ENCODE measurements at regions not wholly inside any gene's neighbourhood (a gene's known extent, or its start where the extent isn't known, plus 50 kb on each side); places are given as distances from the start of the nearest gene placed in this dataset.

- Histone ChIP-seq H3K27me3 (replicated peaks in 1 of 4; ENCODE audit: control insufficient read depth in 3 of 4, extremely low read depth in 1 of 4, insufficient read depth in 3 of 4, low read length in 3 of 4) (no peaks in the 10 kb centered on the region; a peak in 1 of 7 replicates), H4K20me1 (replicated peaks in 1 of 2; ENCODE audit: control insufficient read depth in 1 of 2, insufficient read depth in 2 of 2, low read length in 2 of 2) (no peaks in the 10 kb centered on the region), H2BK12ac (ENCODE audit: low read depth, low read length) (no peak overlapping the region), H2BK120ac (replicated peaks; ENCODE audit: low read depth, low read length) (no peak overlapping the region), H2BK15ac (ENCODE audit: low read length) (no peak overlapping the region), H3K23ac (ENCODE audit: insufficient read length) (no peak overlapping the region), H3K36me3 (ENCODE audit: control insufficient read depth in 2 of 4, insufficient read depth in 4 of 4, low read length in 3 of 4) (no peaks in the 10 kb centered on the region), H3K4me1 (replicated peaks in 1 of 4; ENCODE audit: control insufficient read depth in 3 of 4, insufficient read depth in 4 of 4, low read length in 3 of 4) (no peaks in the 10 kb centered on the region), H3K4me3 (ENCODE audit: extremely low read depth in 1 of 4, insufficient read depth in 2 of 4, low read depth in 3 of 4, low read length in 4 of 4) (no peak overlapping the region), H3K4ac (replicated peaks; ENCODE audit: insufficient read length, low read depth, low read length) (no peak overlapping the region), H4K8ac (ENCODE audit: extremely low read depth, insufficient read depth, low read length) (no peak overlapping the region; the same call in 1 of the 2 replicates), H3K79me1 (ENCODE audit: low read depth, low read length) (no peaks in the 10 kb centered on the region), H4K91ac (replicated peaks; ENCODE audit: insufficient read length, low read length) (no peak overlapping the region), H2BK5ac (ENCODE audit: low read depth, low read length) (no peak overlapping the region), H3K79me2 (ENCODE audit: control insufficient read depth in 1 of 2, insufficient read depth in 2 of 2, low read length in 2 of 2) (no peaks in the 10 kb centered on the region), H3K56ac (replicated peaks; ENCODE audit: insufficient read length, low read depth, low read length) (no peak overlapping the region), H3K18ac (ENCODE audit: extremely low read depth, low read length) (no peak overlapping the region), H3K23me2 (ENCODE audit: low read depth, low read length) (no peaks in the 10 kb centered on the region), H2AFZ (ENCODE audit: low read length) (no peak overlapping the region), H3K9me3 (ENCODE audit: insufficient read depth in 2 of 2, low read depth in 1 of 2, low read length in 1 of 2) (no peaks in the 10 kb centered on the region), H2AK5ac (ENCODE audit: low read depth, low read length) (no peak overlapping the region), H3K27ac (ENCODE audit: low read depth, low read length) (no peak overlapping the region), H4K5ac (ENCODE audit: insufficient read length, low read depth, low read length) (no peak overlapping the region), H2BK20ac (ENCODE audit: low read length) (no peak overlapping the region), H3K4me2 (ENCODE audit: insufficient read depth in 1 of 2, low read depth in 2 of 2, low read length in 2 of 2) (no peak overlapping the region), H3K9ac (replicated peaks in 1 of 4; ENCODE audit: extremely low read depth in 1 of 4, low read depth in 3 of 4, low read length in 3 of 4) (no peak overlapping the region), H3K14ac (ENCODE audit: insufficient read length) (no peak overlapping the region)
- CTCF ChIA-PET (ENCODE audit: partially characterized antibody), result interaction anchor here (0.5 kb wide), 1 partner anchor 152 kb away, joined by 3 read pairs; no protein-coding TSS in a partner anchor
- DNase-seq (ENCODE audit: low read depth in 1 of 2, low spot score in 2 of 2), result no peak
- 95% methylated on average over 5 of the region's 5 CpGs; no CpG with 5 or more reads in 1 of the 2 experiments for WGBS, 2 experiments (ENCODE audit: extremely low coverage in 1 of 2, insufficient coverage in 1 of 2, insufficient read length in 1 of 2, insufficient replicate concordance in 2 of 2, low coverage in 1 of 2, low lambda C conversion rate in 2 of 2, missing lambda C conversion rate in 1 of 2)
- POLR2A ChIA-PET (ENCODE audit: partially characterized antibody), result no interaction called here
- FAIRE-seq, result no peak
- no peak for TF ChIP-seq JUN (IDR thresholded peaks at IDR 0.05; ENCODE audit: low read depth, low read length)
- TF ChIP-seq RFX5 (IDR thresholded peaks at IDR 0.05; ENCODE audit: borderline replicate concordance, low read depth, low read length), result no peak
These were observed 136.8 kb upstream of the TBX3 start for GRCh38 chr12:114820796-114821195.

Data from H1 (cell line).